Natural killer cell treated with Interleukin-12 subunit alpha and Interleukin-12 subunit beta and Interleukin-15 and Interleukin-18, amount 100 ng/mL, for 72 hours (primary cell): ENCODE measurements at regions not wholly inside any gene's neighbourhood (a gene's known extent, or its start where the extent isn't known, plus 50 kb on each side); places are given as distances from the start of the nearest gene placed in this dataset.
"Not testable (repeated sequence)": the region's sequence is repeated elsewhere in the genome, so short reads cannot be mapped to it uniquely, and the experiment has no call there.

Source experiments
- ATAC-seq, 2 donors: fragments of 150-1000 bp; cut with Tn5 transposase in 1 of 2; sonication (Bioruptor Pico), chemical (Tn5 transposase) in 1 of 2; 2 replicates each; pipeline ENCODE4 v1.10.0; 2021
- DNase-seq: peaks from one replicate; pipeline ENCODE4 v3.0.0; 2022; ENCODE audit warnings: low spot score
- H3K27ac Mint-ChIP-seq, 2 donors: 1 replicate in 1 of 2; 2 replicates in 1 of 2; pipeline ENCODE4 v1.8.0; 2022; ENCODE audit warnings: mixed read lengths in 2 of 2, mild to moderate bottlenecking in 1 of 2, moderate library complexity in 1 of 2
- H3K27me3 Mint-ChIP-seq, 2 donors: 1 replicate in 1 of 2; 2 replicates in 1 of 2; pipeline ENCODE4 v1.8.0; 2022; ENCODE audit warnings: mixed read lengths in 2 of 2
- H3K36me3 Mint-ChIP-seq: one replicate; pipeline ENCODE4 v1.8.0; 2022; ENCODE audit warnings: mixed read lengths
- H3K4me1 Mint-ChIP-seq, 2 donors: 1 replicate in 1 of 2; 2 replicates in 1 of 2; pipeline ENCODE4 v1.8.0; 2022; ENCODE audit warnings: low read depth in 2 of 2, mixed read lengths in 2 of 2, mild to moderate bottlenecking in 1 of 2
- H3K4me3 Mint-ChIP-seq: one replicate; pipeline ENCODE4 v1.8.0; 2022; ENCODE audit warnings: mixed read lengths
- H3K9me3 Mint-ChIP-seq: 2 replicates; pipeline ENCODE4 v1.8.0; 2022; ENCODE audit warnings: mixed read lengths

GRCh38 chr17:31770501-31770900, 88.5 kb downstream of the COPRS start:
- not testable (repeated sequence) for DNase-seq, H3K9me3 Mint-ChIP-seq, H3K36me3 Mint-ChIP-seq, H3K27ac Mint-ChIP-seq, H3K4me3 Mint-ChIP-seq, ATAC-seq, H3K4me1 Mint-ChIP-seq
- peaks cover 4 to 15% of the 10 kb centered on the region in 2 donors for H3K27me3 Mint-ChIP-seq

GRCh38 chr17:31761836-31762510, 97.1 kb downstream of the COPRS start:
- H3K36me3 Mint-ChIP-seq, H3K4me1 Mint-ChIP-seq, H3K27ac Mint-ChIP-seq, DNase-seq, H3K9me3 Mint-ChIP-seq, H3K4me3 Mint-ChIP-seq, ATAC-seq: not testable (repeated sequence)
- H3K27me3 Mint-ChIP-seq, result peaks cover 12 to 17% of the 10 kb centered on the region in 2 donors

GRCh38 chr17:31758646-31759045, 100.4 kb downstream of the COPRS start:
- Mint-ChIP-seq H3K4me3 (no peak overlapping the region), H3K27me3 (peaks cover 9 to 17% of the 10 kb centered on the region in 2 donors), H3K36me3 (no peaks in the 10 kb centered on the region), H3K9me3 (no peaks in the 10 kb centered on the region), H3K27ac (no peak overlapping the region), H3K4me1 (no peaks in the 10 kb centered on the region)
- no peak for ATAC-seq
- no peak for DNase-seq

DNA sequence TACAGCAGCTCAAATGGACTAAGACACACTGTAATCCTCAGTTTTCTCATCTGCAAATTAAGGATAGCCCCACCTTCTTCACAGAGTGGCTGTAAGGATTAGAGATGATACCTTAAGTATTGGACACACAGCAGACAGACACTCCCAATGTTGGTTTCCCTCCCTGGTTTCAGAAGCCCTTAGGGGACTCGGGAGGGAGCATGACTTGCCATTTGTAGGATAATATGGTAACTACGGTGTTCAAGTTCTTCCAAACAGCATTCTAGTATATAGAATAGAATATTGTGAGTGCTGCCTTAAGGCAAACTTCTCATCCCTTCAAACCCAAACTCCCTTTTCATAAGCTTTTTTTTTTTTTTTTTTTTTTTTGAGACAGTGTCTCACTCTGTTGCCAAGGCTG, 101.9 kb downstream of the COPRS start:
- Mint-ChIP-seq H3K36me3 (no peaks in the 10 kb centered on the region), H3K4me3 (no peak overlapping the region), H3K4me1 (no peaks in the 10 kb centered on the region), H3K9me3 (no peaks in the 10 kb centered on the region), H3K27ac (no peak overlapping the region), H3K27me3 (peaks cover 4 to 5% of the 10 kb centered on the region in 2 donors)
- ATAC-seq, result no peak
- no peak for DNase-seq

- Mint-ChIP-seq H3K27ac (no peak overlapping the region), H3K4me3 (no peak overlapping the region), H3K27me3 (peaks cover 0 to 2% of the 10 kb centered on the region in 2 donors), H3K9me3 (no peaks in the 10 kb centered on the region), H3K4me1 (no peaks in the 10 kb centered on the region), H3K36me3 (no peaks in the 10 kb centered on the region)
- ATAC-seq (no peak), DNase-seq (no peak)
Observed at GRCh38 chr17:31754239-31754945, 104.7 kb downstream of the COPRS start.

DNA sequence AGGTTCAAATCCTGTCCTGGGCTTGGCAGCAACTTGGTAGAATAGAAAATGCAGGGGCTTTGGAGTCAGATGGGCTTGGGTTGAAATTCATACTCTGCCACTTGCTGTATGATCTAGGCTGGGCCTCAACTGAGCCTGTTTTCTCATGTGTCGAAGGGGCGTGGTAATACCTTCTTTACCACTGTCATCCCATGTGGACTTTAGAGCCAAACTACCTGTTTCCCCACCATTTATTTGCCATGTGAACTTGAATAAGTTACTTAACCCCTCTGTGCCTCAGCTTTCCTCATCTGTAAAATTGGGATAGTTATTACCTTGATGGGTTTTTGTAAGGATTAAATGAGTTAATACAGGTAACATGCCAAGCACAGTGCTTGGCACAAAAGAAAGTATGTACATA, 106.0 kb downstream of the COPRS start:
- H3K27ac Mint-ChIP-seq, result no peak overlapping the region
- H3K27me3 Mint-ChIP-seq, result no peaks in the 10 kb centered on the region
- ATAC-seq, result no peak
- no peak overlapping the region for H3K4me3 Mint-ChIP-seq
- H3K4me1 Mint-ChIP-seq, result no peaks in the 10 kb centered on the region
- no peaks in the 10 kb centered on the region for H3K36me3 Mint-ChIP-seq
- H3K9me3 Mint-ChIP-seq, result no peaks in the 10 kb centered on the region
- no peak for DNase-seq

- ATAC-seq (peak in 1 of 2 donors; percentile 16), DNase-seq (no peak)
- Mint-ChIP-seq H3K4me1 (no peaks in the 10 kb centered on the region), H3K27me3 (no peaks in the 10 kb centered on the region), H3K4me3 (no peak overlapping the region), H3K27ac (no peak overlapping the region), H3K36me3 (no peaks in the 10 kb centered on the region), H3K9me3 (no peaks in the 10 kb centered on the region)
Observed at GRCh38 chr17:31752584-31752983, 106.5 kb downstream of the COPRS start.

DNA sequence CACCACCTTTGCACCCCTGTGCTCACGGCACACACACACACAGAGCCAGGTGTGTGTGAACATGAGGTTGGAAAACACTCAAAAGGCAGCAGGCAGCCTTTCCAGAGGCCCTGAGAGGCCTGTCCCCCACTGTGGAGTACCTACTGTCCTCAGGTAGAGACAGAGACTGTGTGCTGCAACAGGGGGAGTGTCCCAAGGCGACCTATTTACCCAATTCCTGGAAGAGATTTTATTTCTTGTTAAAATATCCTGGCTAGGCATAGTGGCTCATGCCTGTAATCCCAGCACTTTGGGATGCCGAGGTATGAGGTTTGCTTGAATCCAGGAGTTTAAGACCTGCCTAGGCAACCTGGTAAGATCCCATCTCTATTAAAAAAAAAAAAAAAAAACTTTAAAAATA, 108.5 kb downstream of the COPRS start:
- Mint-ChIP-seq H3K27ac (no peak overlapping the region), H3K27me3 (no peaks in the 10 kb centered on the region), H3K4me3 (no peak overlapping the region), H3K4me1 (no peaks in the 10 kb centered on the region), H3K36me3 (no peaks in the 10 kb centered on the region), H3K9me3 (no peaks in the 10 kb centered on the region)
- ATAC-seq, result no peak
- no peak for DNase-seq

DNA sequence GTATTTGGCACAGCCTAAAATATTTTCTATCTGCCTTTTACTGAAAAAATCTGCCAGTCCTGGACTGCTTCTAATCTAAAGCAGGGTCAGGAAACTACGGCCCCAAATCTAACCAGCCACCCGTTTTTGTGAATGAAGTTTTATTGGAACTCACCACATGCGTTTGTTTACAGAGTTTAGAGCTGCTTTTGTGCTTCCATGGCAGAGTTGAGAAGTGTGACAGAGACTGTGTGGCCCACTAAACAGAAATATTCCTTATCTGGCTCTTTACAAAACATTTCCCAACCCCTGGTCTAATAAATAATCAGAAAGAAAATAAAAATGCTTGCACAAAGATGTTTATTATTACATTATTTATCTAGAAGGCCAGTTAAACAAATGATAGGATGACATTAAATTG, 110.2 kb downstream of the COPRS start:
- Mint-ChIP-seq H3K4me1 (no peaks in the 10 kb centered on the region), H3K36me3 (no peaks in the 10 kb centered on the region), H3K9me3 (no peaks in the 10 kb centered on the region), H3K4me3 (no peak overlapping the region), H3K27ac (no peak overlapping the region), H3K27me3 (peaks cover 6 to 8% of the 10 kb centered on the region in 2 donors)
- no peak for DNase-seq
- ATAC-seq, result no peak

- H3K27me3 Mint-ChIP-seq, result peaks cover 14 to 18% of the 10 kb centered on the region in 2 donors
- no peaks in the 10 kb centered on the region for H3K4me1 Mint-ChIP-seq
- no peak overlapping the region for H3K27ac Mint-ChIP-seq
- no peaks in the 10 kb centered on the region for H3K9me3 Mint-ChIP-seq
- no peaks in the 10 kb centered on the region for H3K36me3 Mint-ChIP-seq
- no peak for DNase-seq
- no peak overlapping the region for H3K4me3 Mint-ChIP-seq
- no peak for ATAC-seq
Observed at GRCh38 chr17:31746884-31747495, 112.1 kb downstream of the COPRS start.

DNA sequence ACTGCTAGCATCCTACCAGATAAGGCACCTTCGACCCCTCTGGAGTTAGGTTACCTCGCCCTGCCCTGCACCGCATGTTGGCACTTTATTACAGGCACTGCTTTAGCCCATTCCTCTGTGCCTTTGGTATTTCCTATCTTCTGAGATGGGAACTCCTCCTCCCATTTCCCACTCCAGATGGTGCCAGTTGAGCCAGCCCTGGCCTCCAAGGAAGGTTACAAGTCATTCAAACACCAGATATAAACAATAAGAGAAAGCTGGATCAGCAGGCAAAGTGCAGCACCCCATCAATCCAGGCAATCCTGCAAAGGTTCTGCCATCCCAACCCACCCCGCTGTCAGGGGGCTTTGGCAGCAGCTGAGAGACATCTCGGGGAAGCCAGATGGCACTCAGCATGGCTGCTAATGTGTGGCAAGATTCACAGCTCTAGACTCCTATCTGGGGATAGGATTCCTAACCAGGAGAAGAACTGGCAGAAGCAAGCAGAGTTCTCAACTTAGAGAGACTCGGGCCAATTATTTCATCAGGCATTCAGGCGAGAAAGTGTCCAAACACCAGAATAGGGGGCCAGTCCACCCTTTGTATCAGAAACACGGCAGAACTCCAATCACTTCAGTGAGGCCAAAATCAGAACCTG, 113.0 kb downstream of the COPRS start:
- Mint-ChIP-seq H3K27me3 (peaks cover 16 to 20% of the 10 kb centered on the region in 2 donors), H3K36me3 (no peaks in the 10 kb centered on the region), H3K9me3 (no peaks in the 10 kb centered on the region), H3K27ac (no peak overlapping the region), H3K4me1 (no peaks in the 10 kb centered on the region), H3K4me3 (no peak overlapping the region)
- ATAC-seq (no peak), DNase-seq (no peak)

DNA sequence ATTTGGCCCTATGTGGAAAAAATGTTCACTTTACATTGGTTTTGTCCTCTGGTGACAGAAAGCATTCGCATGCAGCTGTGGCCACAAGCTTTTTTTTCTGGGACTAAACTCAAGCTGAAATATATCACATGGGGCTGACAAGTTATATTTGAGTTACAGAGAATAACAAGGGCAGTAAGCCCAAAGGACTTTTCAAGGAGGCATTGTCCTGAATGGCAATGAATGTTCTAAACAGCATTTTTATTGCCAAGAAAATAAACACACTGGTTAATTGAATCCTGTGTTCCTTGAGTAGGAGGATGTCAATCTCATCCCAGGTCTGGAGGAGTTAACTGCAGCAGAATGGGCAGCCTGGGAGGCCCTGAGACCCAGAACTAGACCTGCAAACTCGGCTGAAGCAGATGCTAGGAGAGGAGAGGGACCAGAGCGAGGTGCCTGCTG, 114.5 kb downstream of the COPRS start:
- no peak for ATAC-seq
- Mint-ChIP-seq H3K4me1 (no peaks in the 10 kb centered on the region), H3K36me3 (no peaks in the 10 kb centered on the region), H3K27ac (no peak overlapping the region), H3K4me3 (no peak overlapping the region), H3K9me3 (no peaks in the 10 kb centered on the region), H3K27me3 (peaks cover 19 to 26% of the 10 kb centered on the region in 2 donors)
- DNase-seq, result no peak

DNA sequence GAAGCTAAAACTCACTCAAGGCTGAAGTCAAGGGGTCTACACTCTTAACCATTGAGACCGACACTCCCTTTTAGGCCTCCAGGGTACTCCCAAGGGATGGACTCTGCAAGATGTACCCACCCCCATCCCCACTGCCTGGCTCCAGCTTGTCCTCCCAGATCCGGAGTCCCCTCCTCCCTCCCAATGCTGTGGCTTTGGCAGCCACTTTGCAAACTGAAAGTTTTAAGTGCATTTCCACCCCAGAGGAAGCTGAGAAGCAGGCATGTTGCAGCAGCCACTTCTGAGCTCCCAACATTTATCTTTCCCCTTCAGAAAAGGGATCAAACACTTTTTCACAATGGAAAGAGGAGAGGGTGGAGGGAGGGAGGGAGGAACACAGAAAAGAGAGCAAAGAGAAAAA, 115.2 kb downstream of the COPRS start:
- ATAC-seq (no peak), DNase-seq (no peak)
- Mint-ChIP-seq H3K27me3 (peaks cover 19 to 26% of the 10 kb centered on the region in 2 donors), H3K9me3 (no peaks in the 10 kb centered on the region), H3K4me1 (no peaks in the 10 kb centered on the region), H3K4me3 (no peak overlapping the region), H3K27ac (no peak overlapping the region), H3K36me3 (no peaks in the 10 kb centered on the region)

DNA sequence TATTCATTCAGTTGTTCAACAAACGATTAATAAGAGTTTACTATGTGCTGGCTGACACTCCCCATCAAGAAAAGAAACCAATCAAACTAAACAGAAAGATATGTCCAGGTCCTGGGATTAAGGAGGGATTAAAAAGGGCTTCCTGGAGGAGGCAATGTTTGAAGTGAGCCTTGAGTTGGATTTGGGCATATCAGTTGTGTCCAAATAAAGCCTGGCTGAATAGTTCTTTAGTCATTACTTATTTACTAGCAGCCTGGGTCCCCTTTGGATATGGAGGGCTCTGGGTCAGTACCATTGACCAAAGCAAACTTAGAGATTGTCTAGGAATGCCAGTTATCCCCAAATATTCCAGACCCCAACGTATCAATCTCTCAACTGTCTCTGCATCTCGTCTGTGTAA, 117.7 kb downstream of the COPRS start:
- no peaks in the 10 kb centered on the region for H3K36me3 Mint-ChIP-seq
- H3K4me3 Mint-ChIP-seq, result no peak overlapping the region
- H3K9me3 Mint-ChIP-seq, result no peaks in the 10 kb centered on the region
- DNase-seq (no peak), ATAC-seq (no peak)
- no peaks in the 10 kb centered on the region for H3K4me1 Mint-ChIP-seq
- H3K27ac Mint-ChIP-seq, result no peak overlapping the region
- H3K27me3 Mint-ChIP-seq, result peaks cover 22 to 26% of the 10 kb centered on the region in 2 donors
